ENCODE measurements at regions not wholly inside any gene's neighbourhood (a gene's known extent, or its start where the extent isn't known, plus 50 kb on each side); places are given as distances from the start of the nearest gene placed in this dataset.

GRCh38 chr14:61864329-61864898 lies 102.2 kb downstream of the SNAPC1 start:
- H3K27me3 ChIP-seq, result no peaks in the 10 kb centered on the region
- no peaks in the 10 kb centered on the region for H3K4me1 ChIP-seq (replicated peaks in 1 of 2)
- DNase-seq, result no peak
- TF ChIP-seq POLR2A (IDR thresholded peaks at IDR 0.05) (no peak), CTCF (IDR thresholded peaks at IDR 0.05) (no peak)
- intact Hi-C loops (cut with DNase I), result no loop called here
- no peak overlapping the region for H3K4me3 ChIP-seq
- H3K36me3 ChIP-seq (replicated peaks in 1 of 2), result no peaks in the 10 kb centered on the region
- H3K27ac ChIP-seq, result no peak overlapping the region
- WGBS, 4 donors, result 86 to 90% (median 90%) methylated on average over 37 to 43 of the region's 43 CpGs
- H3K9me3 ChIP-seq (replicated peaks in 1 of 3), result peaks cover 0 to 4% (median 0%) of the 10 kb centered on the region in 3 donors

DNA sequence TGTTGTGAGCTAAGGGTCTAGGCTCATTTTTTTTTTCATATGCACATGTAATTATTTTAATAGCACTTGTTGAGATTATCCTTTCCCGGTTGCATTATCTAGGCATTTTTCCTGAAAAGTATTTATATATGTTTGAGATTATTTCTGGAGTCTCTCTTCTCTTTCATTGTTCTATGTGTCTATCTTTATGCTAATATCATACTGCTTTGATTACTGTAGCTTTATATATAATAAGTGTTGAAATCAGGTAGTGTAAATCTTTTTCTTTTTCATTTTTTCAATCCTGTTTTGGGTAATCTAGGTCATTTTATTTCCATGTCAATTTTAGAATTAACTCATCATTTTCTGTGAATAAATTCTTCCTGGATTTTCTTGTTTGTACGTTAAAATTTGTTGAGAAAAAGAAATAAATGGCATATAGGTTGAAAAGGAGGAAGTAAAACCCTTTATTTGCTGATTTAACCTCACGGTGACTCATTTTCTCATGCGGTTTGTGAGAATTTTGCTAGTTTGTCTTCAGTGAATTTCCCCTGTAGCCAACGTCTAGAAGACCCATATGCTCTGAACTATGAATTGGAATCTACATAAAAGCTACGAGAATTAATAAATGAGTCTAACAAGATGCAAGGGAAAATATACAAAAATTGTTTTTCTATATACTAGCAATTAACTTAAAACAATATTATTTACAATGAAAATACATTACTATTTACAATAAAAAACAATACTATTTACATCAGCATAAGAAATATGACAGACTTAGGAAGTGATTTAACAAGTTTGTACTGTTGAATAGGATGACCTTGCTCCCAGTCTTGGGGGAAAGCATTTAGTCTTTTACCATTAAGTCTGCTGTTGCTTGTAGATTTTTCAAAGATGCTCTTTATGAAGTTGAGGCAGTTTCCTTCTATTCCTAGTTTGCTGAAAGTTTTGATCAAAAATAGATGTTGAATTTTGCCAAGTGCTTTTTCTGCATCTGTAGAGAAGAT lies 105.0 kb downstream of the SNAPC1 start:
- TF ChIP-seq POLR2A (IDR thresholded peaks at IDR 0.05) (no peak), CTCF (IDR thresholded peaks at IDR 0.05) (no peak)
- H3K9me3 ChIP-seq (replicated peaks in 1 of 3), result peaks cover 0 to 5% (median 4%) of the 10 kb centered on the region in 3 donors
- no peak for DNase-seq
- H3K27ac ChIP-seq, result no peak overlapping the region
- WGBS, 4 donors, result 63 to 72% (median 67%) methylated on average over 6 of the region's 6 CpGs
- intact Hi-C loops (cut with DNase I), result no loop called here
- peak overlapping the region in 1 of 4 donors; percentile 3 for H3K4me3 ChIP-seq
- no peaks in the 10 kb centered on the region for H3K27me3 ChIP-seq
- no peaks in the 10 kb centered on the region for H3K36me3 ChIP-seq (replicated peaks in 1 of 2)
- no peaks in the 10 kb centered on the region for H3K4me1 ChIP-seq (replicated peaks in 1 of 2)

DNA sequence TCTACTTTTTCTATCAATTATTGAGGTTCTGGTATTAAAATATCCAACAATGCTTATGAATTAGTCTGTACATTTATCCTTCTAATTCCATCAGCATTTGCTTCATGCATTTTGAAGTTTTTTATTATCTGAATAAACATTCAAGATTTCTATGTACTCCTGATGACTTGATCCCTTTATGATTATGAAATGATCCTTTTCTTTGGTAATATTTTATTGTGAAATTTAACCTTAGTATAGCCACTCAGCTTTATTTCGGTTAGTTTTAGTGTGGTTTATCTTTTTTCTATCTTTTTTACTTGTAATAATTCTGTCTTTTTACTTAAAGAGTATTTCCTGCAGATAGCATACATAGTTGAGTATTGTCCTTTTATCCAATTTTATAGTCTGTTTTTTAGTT lies 106.6 kb downstream of the SNAPC1 start:
- H3K4me3 ChIP-seq, result no peak overlapping the region
- H3K9me3 ChIP-seq (replicated peaks in 1 of 3), result peaks cover 0 to 5% (median 4%) of the 10 kb centered on the region in 3 donors
- intact Hi-C loops (cut with DNase I), result no loop called here
- H3K36me3 ChIP-seq (replicated peaks in 1 of 2), result no peaks in the 10 kb centered on the region
- H3K27me3 ChIP-seq, result no peaks in the 10 kb centered on the region
- no peak for DNase-seq
- no peak overlapping the region for H3K27ac ChIP-seq
- TF ChIP-seq CTCF (IDR thresholded peaks at IDR 0.05), result no peak
- TF ChIP-seq POLR2A (IDR thresholded peaks at IDR 0.05), result no peak
- WGBS, 4 donors, result 39 to 84% (median 74%) methylated on average over 1 of the region's 1 CpG
- no peaks in the 10 kb centered on the region for H3K4me1 ChIP-seq (replicated peaks in 1 of 2)

DNA sequence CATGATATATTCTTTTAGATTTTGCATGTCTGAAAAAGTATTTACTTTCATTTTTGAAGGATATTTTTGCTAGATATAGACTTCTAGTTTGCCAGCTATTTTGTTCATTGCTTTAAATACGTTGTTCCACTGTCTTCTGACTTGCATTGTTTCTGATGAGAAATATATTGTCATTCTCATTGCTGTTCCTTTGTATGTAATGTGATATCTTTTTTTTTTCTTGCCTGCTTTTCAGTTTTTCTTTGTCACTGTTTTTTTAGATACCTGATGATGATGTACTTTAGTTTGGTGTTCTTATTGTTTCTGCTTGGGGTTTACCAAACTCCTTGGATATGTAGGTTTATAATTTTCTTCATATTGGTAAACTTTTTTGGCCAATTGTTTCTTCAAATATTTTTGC lies 107.9 kb downstream of the SNAPC1 start:
- no peak for DNase-seq
- 69 to 80% (median 78%) methylated on average over 1 of the region's 1 CpG for WGBS, 4 donors
- H3K27ac ChIP-seq, result no peak overlapping the region
- TF ChIP-seq POLR2A (IDR thresholded peaks at IDR 0.05), result no peak
- TF ChIP-seq CTCF (IDR thresholded peaks at IDR 0.05), result no peak
- intact Hi-C loops (cut with DNase I), result no loop called here
- peaks cover 0 to 5% (median 4%) of the 10 kb centered on the region in 3 donors for H3K9me3 ChIP-seq (replicated peaks in 1 of 3)
- no peak overlapping the region for H3K4me3 ChIP-seq
- H3K27me3 ChIP-seq, result no peaks in the 10 kb centered on the region
- no peaks in the 10 kb centered on the region for H3K4me1 ChIP-seq (replicated peaks in 1 of 2)
- H3K36me3 ChIP-seq (replicated peaks in 1 of 2), result no peaks in the 10 kb centered on the region

Data from adrenal gland (tissue), 9 donors.